Adrenal gland (tissue), 5 donors: ENCODE measurements at regions not wholly inside any gene's neighbourhood (a gene's known extent, or its start where the extent isn't known, plus 50 kb on each side); places are given as distances from the start of the nearest gene placed in this dataset.

Experiments used
- CTCF ChIP-seq, 6 experiments: fragments of 450-650 bp in 4 of 6; fragments of 200-600 bp in 2 of 6; sonication (generic) in 1 of 6; IDR thresholded peaks; 1 replicate in 5 of 6; 2 replicates in 1 of 6; pipeline versions ENCODE4 v1.5.1 to v1.8.0; 2016 to 2021; ENCODE audit warnings: antibody characterized with exemption in 6 of 6, mild to moderate bottlenecking in 2 of 6, moderate library complexity in 1 of 6
- POLR2A ChIP-seq, 2 donors: fragments of 450-650 bp; IDR thresholded peaks; one replicate each; pipeline ENCODE4 v1.6.1; 2017; ENCODE audit warnings: antibody characterized with exemption in 2 of 2, mild to moderate bottlenecking in 2 of 2, moderate library complexity in 1 of 2
- donor health status: DM: no; HTN: no; CAD: no.

- TF ChIP-seq CTCF (IDR thresholded peaks at IDR 0.05): no peak
- no peak for TF ChIP-seq POLR2A (IDR thresholded peaks at IDR 0.05)
Measured at GRCh38 chr16:65545413-65545956, 423.6 kb upstream of the CDH11 start.
